ENCODE measurements at regions not wholly inside any gene's neighbourhood (a gene's known extent, or its start where the extent isn't known, plus 50 kb on each side); places are given as distances from the start of the nearest gene placed in this dataset.

GRCh38 chr20:52823303-52823702 lies 148.9 kb upstream of the TSHZ2 start:
- no peaks in the 10 kb centered on the region for H3K27me3 ChIP-seq
- no peak for TF ChIP-seq CTCF (IDR thresholded peaks at IDR 0.05)
- no peaks in the 10 kb centered on the region for H3K4me1 ChIP-seq (ENCODE audit: control insufficient read depth in 1 of 2, insufficient read depth in 1 of 2, low read depth in 1 of 2, low read length in 1 of 2)
- no peak overlapping the region for H3K27ac ChIP-seq
- no peak overlapping the region for H3K4me3 ChIP-seq (ENCODE audit: low read depth in 1 of 2, low read length in 1 of 2)
- no peaks in the 10 kb centered on the region for H3K9me3 ChIP-seq
- no peaks in the 10 kb centered on the region for H3K36me3 ChIP-seq

- no peak overlapping the region for H3K27ac ChIP-seq
- H3K9me3 ChIP-seq, result no peaks in the 10 kb centered on the region
- H3K27me3 ChIP-seq, result no peaks in the 10 kb centered on the region
- H3K4me1 ChIP-seq (ENCODE audit: control insufficient read depth in 1 of 2, insufficient read depth in 1 of 2, low read depth in 1 of 2, low read length in 1 of 2), result no peaks in the 10 kb centered on the region
- H3K4me3 ChIP-seq (ENCODE audit: low read depth in 1 of 2, low read length in 1 of 2), result no peak overlapping the region
- H3K36me3 ChIP-seq, result no peaks in the 10 kb centered on the region
- no peak for TF ChIP-seq CTCF (IDR thresholded peaks at IDR 0.05)
Measured at GRCh38 chr20:52820641-52821292, 151.4 kb upstream of the TSHZ2 start.

- no peak for TF ChIP-seq CTCF (IDR thresholded peaks at IDR 0.05)
- Histone ChIP-seq H3K27ac (no peak overlapping the region), H3K36me3 (no peaks in the 10 kb centered on the region), H3K27me3 (no peaks in the 10 kb centered on the region), H3K9me3 (no peaks in the 10 kb centered on the region), H3K4me1 (ENCODE audit: control insufficient read depth in 1 of 2, insufficient read depth in 1 of 2, low read depth in 1 of 2, low read length in 1 of 2) (no peaks in the 10 kb centered on the region), H3K4me3 (ENCODE audit: low read depth in 1 of 2, low read length in 1 of 2) (no peak overlapping the region)
Measured at GRCh38 chr20:52818491-52818890, 153.7 kb upstream of the TSHZ2 start.

- H3K27me3 ChIP-seq, result no peaks in the 10 kb centered on the region
- H3K4me3 ChIP-seq (ENCODE audit: low read depth in 1 of 2, low read length in 1 of 2), result no peak overlapping the region
- H3K9me3 ChIP-seq, result no peaks in the 10 kb centered on the region
- no peaks in the 10 kb centered on the region for H3K36me3 ChIP-seq
- no peaks in the 10 kb centered on the region for H3K4me1 ChIP-seq (ENCODE audit: control insufficient read depth in 1 of 2, insufficient read depth in 1 of 2, low read depth in 1 of 2, low read length in 1 of 2)
- no peak for TF ChIP-seq CTCF (IDR thresholded peaks at IDR 0.05)
- no peak overlapping the region for H3K27ac ChIP-seq
Measured at GRCh38 chr20:52817981-52818380, 154.2 kb upstream of the TSHZ2 start.

DNA sequence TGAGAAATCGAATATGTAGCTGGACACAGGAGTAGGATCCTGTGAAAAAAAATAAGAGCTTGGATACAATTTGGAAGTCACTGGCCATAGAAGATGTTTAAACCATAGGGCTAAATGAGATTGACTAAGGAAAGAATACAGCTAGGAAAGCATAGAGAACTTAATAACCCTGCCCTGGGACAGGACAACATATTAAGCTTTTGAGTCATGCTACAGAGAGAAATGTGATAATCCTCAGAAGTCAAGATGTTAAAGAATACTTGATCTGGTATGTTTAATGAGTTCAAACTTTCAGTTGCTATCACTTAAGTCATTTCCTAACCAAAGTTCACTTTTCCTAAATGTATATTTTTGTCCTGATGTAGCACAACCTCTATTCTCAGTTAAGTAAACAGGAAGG lies 154.6 kb upstream of the TSHZ2 start:
- no peaks in the 10 kb centered on the region for H3K4me1 ChIP-seq (ENCODE audit: control insufficient read depth in 1 of 2, insufficient read depth in 1 of 2, low read depth in 1 of 2, low read length in 1 of 2)
- no peaks in the 10 kb centered on the region for H3K27me3 ChIP-seq
- no peak overlapping the region for H3K27ac ChIP-seq
- H3K9me3 ChIP-seq, result no peaks in the 10 kb centered on the region
- no peak for TF ChIP-seq CTCF (IDR thresholded peaks at IDR 0.05)
- H3K4me3 ChIP-seq (ENCODE audit: low read depth in 1 of 2, low read length in 1 of 2), result no peak overlapping the region
- H3K36me3 ChIP-seq, result no peaks in the 10 kb centered on the region

GRCh38 chr20:52814371-52814770 lies 157.8 kb upstream of the TSHZ2 start:
- H3K4me3 ChIP-seq (ENCODE audit: low read depth in 1 of 2, low read length in 1 of 2), result no peak overlapping the region
- H3K27me3 ChIP-seq, result no peaks in the 10 kb centered on the region
- TF ChIP-seq CTCF (IDR thresholded peaks at IDR 0.05), result no peak
- H3K36me3 ChIP-seq, result no peaks in the 10 kb centered on the region
- no peaks in the 10 kb centered on the region for H3K4me1 ChIP-seq (ENCODE audit: control insufficient read depth in 1 of 2, insufficient read depth in 1 of 2, low read depth in 1 of 2, low read length in 1 of 2)
- H3K9me3 ChIP-seq, result no peaks in the 10 kb centered on the region
- H3K27ac ChIP-seq, result no peak overlapping the region
